SH-SY5Y (cell line): ENCODE measurements at regions not wholly inside any gene's neighbourhood (a gene's known extent, or its start where the extent isn't known, plus 50 kb on each side); places are given as distances from the start of the nearest gene placed in this dataset.

Experiments
- GATA2 ChIP-seq: IDR thresholded peaks from 2 replicates; pipeline ENCODE4 v1.6.1; 2011; ENCODE audit warnings: mild to moderate bottlenecking, low read depth, low read length
- GATA3 ChIP-seq: IDR thresholded peaks from 2 replicates; pipeline ENCODE4 v1.6.1; 2011; ENCODE audit warnings: low read depth, mild to moderate bottlenecking, low read length, moderate library complexity

GRCh38 chr6:119950681-119951080 lies 601.1 kb upstream of the MAN1A1 start:
- TF ChIP-seq GATA3, result no peak
- no peak for TF ChIP-seq GATA2
